ENCODE measurements at regions not wholly inside any gene's neighbourhood (a gene's known extent, or its start where the extent isn't known, plus 50 kb on each side); places are given as distances from the start of the nearest gene placed in this dataset.

DNA sequence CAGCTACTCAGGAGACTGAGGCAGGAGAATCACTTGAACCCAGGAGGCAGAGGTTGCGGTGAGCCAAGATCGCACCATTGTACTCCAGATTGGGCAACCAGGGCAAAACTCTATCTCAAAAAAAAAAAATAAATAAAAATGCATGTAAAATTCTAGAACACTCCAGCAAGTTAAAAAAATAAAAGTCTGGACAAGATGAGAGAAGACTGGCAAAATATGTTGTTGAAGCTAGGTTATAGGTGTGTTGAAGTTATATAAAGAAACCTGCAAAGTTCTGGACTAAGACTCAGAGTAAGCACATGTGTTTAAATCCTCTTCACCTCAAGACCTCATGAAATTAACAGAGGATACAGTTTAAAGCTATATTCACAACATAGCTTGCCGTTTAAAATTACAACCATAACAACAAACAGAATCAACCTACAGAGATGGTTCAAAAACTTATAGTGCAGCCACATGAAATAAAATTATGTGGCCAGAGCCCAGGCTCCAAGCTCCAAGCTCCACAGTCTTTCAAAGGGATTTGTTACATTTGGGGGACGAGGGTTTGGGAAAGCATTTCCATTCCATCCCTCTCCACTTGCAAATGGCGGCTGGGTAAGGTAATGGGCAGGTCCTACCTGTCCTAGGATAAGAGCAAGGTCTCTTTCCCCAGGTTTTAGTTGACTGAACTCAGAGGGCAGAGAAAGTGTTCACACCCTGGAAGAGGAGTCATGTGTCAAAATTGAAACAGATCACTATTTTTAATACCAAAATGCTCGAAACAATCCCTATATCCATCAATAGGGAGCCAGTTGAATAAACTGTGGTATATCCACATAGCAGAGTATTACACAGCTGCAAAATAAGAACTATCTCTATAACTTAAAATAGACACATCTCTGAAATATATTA is 59.9 kb upstream of the MYCN start:
- Histone ChIP-seq H3K4me1 (ENCODE audit: insufficient read depth, low read length) (peaks cover 5% of the 10 kb centered on the region; the same call in 1 of the 2 replicates), H3K4me3 (ENCODE audit: low read length) (no peak overlapping the region), H3K36me3 (ENCODE audit: insufficient read depth, low read length) (no peaks in the 10 kb centered on the region), H3K27me3 (ENCODE audit: insufficient read depth, low read length) (no peaks in the 10 kb centered on the region), H3K9ac (ENCODE audit: low read depth, low read length) (no peak overlapping the region), H3K27ac (ENCODE audit: low read depth, low read length) (no peak overlapping the region), H3K9me3 (ENCODE audit: insufficient read depth, low read depth, low read length) (0 out of 2 replicates have a peak, but pooled peaks cover 5% of the 10 kb centered on the region)
- WGBS = 90% methylated on average over 4 of the region's 6 CpGs

GRCh38 chr2:15881120-15881433 is 59.3 kb upstream of the MYCN start:
- no peak overlapping the region for H3K9ac ChIP-seq (ENCODE audit: low read depth, low read length)
- H3K27me3 ChIP-seq (ENCODE audit: insufficient read depth, low read length) = no peaks in the 10 kb centered on the region
- 0 out of 2 replicates have a peak, but pooled peaks cover 5% of the 10 kb centered on the region for H3K9me3 ChIP-seq (ENCODE audit: insufficient read depth, low read depth, low read length)
- H3K36me3 ChIP-seq (ENCODE audit: insufficient read depth, low read length) = no peaks in the 10 kb centered on the region
- H3K27ac ChIP-seq (ENCODE audit: low read depth, low read length) = no peak overlapping the region
- peaks cover 5% of the 10 kb centered on the region; the same call in 1 of the 2 replicates for H3K4me1 ChIP-seq (ENCODE audit: insufficient read depth, low read length)
- WGBS = 80% methylated on average over 7 of the region's 7 CpGs
- no peak overlapping the region for H3K4me3 ChIP-seq (ENCODE audit: low read length)

- Histone ChIP-seq H3K27ac (ENCODE audit: low read depth, low read length) (no peak overlapping the region), H3K9ac (ENCODE audit: low read depth, low read length) (no peak overlapping the region), H3K4me1 (ENCODE audit: insufficient read depth, low read length) (peaks cover 5% of the 10 kb centered on the region; the same call in 1 of the 2 replicates), H3K4me3 (ENCODE audit: low read length) (no peak overlapping the region), H3K27me3 (ENCODE audit: insufficient read depth, low read length) (no peaks in the 10 kb centered on the region), H3K36me3 (ENCODE audit: insufficient read depth, low read length) (no peaks in the 10 kb centered on the region), H3K9me3 (ENCODE audit: insufficient read depth, low read depth, low read length) (0 out of 2 replicates have a peak, but pooled peaks cover 5% of the 10 kb centered on the region)
- 75% methylated on average over 1 of the region's 2 CpGs for WGBS
Observed at GRCh38 chr2:15881676-15882075, 58.7 kb upstream of the MYCN start.

- no peak overlapping the region for H3K27ac ChIP-seq (ENCODE audit: low read depth, low read length)
- no peaks in the 10 kb centered on the region for H3K36me3 ChIP-seq (ENCODE audit: insufficient read depth, low read length)
- no peaks in the 10 kb centered on the region for H3K27me3 ChIP-seq (ENCODE audit: insufficient read depth, low read length)
- no peaks in the 10 kb centered on the region for H3K9me3 ChIP-seq (ENCODE audit: insufficient read depth, low read depth, low read length)
- WGBS = 92% methylated on average over 5 of the region's 5 CpGs
- peaks cover 5% of the 10 kb centered on the region; the same call in 1 of the 2 replicates for H3K4me1 ChIP-seq (ENCODE audit: insufficient read depth, low read length)
- no peak overlapping the region for H3K9ac ChIP-seq (ENCODE audit: low read depth, low read length)
- no peak overlapping the region for H3K4me3 ChIP-seq (ENCODE audit: low read length)
Observed at GRCh38 chr2:15882761-15883497, 57.4 kb upstream of the MYCN start.

DNA sequence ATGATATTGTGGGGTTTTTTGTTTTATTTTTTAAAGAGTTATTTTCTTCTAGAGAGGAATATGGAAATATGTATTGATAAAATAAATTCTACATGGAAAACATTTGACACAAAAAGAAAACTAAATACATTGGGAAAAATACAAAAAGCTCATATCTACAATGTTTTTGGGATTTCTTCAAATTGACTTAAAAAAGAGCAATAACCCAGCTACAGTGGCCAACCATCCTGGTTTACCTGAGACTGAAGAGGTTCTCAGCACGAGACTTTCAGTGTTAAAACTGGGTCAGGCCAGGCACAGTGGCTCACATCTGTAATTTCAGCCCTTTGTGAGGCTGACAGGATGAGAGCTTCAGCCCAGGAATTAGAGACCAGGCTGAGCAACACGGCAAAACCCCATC is 56.7 kb upstream of the MYCN start:
- no peak overlapping the region for H3K4me3 ChIP-seq (ENCODE audit: low read length)
- WGBS = 83% methylated on average over 2 of the region's 2 CpGs
- H3K27me3 ChIP-seq (ENCODE audit: insufficient read depth, low read length) = no peaks in the 10 kb centered on the region
- H3K4me1 ChIP-seq (ENCODE audit: insufficient read depth, low read length) = peaks cover 5% of the 10 kb centered on the region; the same call in 1 of the 2 replicates
- no peaks in the 10 kb centered on the region for H3K9me3 ChIP-seq (ENCODE audit: insufficient read depth, low read depth, low read length)
- no peak overlapping the region for H3K9ac ChIP-seq (ENCODE audit: low read depth, low read length)
- no peak overlapping the region for H3K27ac ChIP-seq (ENCODE audit: low read depth, low read length)
- H3K36me3 ChIP-seq (ENCODE audit: insufficient read depth, low read length) = no peaks in the 10 kb centered on the region

DNA sequence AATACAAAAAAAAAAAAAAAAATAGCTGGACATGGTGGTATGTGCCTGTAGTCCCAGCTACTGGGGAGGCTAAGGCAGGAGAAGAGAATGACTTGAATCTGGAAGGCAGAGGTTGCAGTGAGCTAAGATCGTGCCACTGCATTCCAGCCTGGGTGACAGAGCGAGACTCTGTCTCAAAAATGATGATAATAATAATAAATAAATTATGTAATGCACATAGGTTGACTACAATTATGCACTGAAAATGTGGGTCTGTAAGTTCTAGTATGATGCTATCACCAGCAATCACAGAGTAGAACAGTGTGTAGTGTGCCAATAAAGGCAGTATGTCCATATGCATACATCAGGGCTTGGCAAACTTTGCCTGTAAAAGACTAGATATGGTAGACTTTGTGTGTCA is 55.6 kb upstream of the MYCN start:
- H3K4me1 ChIP-seq (ENCODE audit: insufficient read depth, low read length) = peaks cover 5% of the 10 kb centered on the region; the same call in 1 of the 2 replicates
- H3K27ac ChIP-seq (ENCODE audit: low read depth, low read length) = no peak overlapping the region
- no peak overlapping the region for H3K4me3 ChIP-seq (ENCODE audit: low read length)
- H3K9ac ChIP-seq (ENCODE audit: low read depth, low read length) = no peak overlapping the region
- WGBS = 83% methylated on average over 1 of the region's 2 CpGs
- no peaks in the 10 kb centered on the region for H3K36me3 ChIP-seq (ENCODE audit: insufficient read depth, low read length)
- no peaks in the 10 kb centered on the region for H3K27me3 ChIP-seq (ENCODE audit: insufficient read depth, low read length)
- H3K9me3 ChIP-seq (ENCODE audit: insufficient read depth, low read depth, low read length) = no peaks in the 10 kb centered on the region

DNA sequence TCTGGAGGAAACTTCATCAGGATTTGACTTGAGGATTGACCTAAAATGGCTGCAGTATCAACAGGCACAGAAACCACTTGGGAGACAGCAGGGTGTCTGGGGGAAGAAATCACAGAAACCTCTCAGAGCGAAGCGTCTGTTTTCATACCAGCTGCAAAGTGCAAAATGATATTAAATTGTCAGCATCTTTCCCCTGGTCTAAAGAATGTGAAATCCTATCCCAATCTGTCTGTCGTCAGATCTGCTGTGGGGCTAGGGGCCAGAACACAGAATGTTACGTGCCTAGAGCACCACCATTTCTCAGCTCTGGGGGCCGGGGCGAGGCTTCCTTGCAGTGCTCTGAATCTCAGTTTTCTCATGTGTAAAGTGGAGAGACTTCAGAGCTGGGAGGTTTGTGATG is 54.1 kb upstream of the MYCN start:
- Histone ChIP-seq H3K9ac (ENCODE audit: low read depth, low read length) (no peak overlapping the region), H3K27me3 (ENCODE audit: insufficient read depth, low read length) (no peaks in the 10 kb centered on the region), H3K4me3 (ENCODE audit: low read length) (no peak overlapping the region), H3K27ac (ENCODE audit: low read depth, low read length) (no peak overlapping the region), H3K4me1 (ENCODE audit: insufficient read depth, low read length) (peaks cover 6% of the 10 kb centered on the region), H3K9me3 (ENCODE audit: insufficient read depth, low read depth, low read length) (no peaks in the 10 kb centered on the region), H3K36me3 (ENCODE audit: insufficient read depth, low read length) (no peaks in the 10 kb centered on the region)
- WGBS = 90% methylated on average over 6 of the region's 6 CpGs

DNA sequence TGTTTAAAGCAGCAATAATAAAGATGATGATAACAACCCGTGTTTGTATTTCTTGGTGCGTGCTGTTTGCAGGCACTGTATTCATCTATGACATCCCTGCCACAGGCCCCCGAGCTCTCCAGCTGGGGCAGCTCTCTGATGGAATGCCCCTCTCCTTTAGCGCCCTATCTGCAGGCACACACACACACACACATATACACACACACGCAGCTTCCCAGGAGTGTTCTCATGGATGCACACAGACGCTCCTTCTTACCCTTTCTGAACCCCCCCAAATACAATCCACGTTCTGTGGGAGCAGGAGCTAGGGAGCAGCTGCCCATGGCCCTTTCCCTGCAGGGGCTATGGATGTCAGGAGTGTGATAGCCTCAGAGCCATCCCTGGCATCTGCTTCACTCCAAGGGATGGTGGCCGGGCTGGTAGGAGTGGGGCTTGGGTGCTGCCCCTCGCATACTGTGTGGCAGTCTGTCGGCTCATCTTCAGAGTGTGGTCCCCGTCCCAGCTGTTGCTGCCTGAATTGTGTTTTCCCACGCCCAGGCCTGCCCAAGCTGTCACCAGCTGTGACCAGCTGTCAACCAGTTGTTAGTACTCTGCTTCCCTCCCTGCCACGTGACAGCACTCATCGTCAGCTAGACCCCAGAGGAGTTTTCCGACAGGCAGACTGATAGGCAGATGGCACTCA is 50.8 kb upstream of the MYCN start:
- no peaks in the 10 kb centered on the region for H3K9me3 ChIP-seq (ENCODE audit: insufficient read depth, low read depth, low read length)
- no peaks in the 10 kb centered on the region for H3K36me3 ChIP-seq (ENCODE audit: insufficient read depth, low read length)
- no peak overlapping the region for H3K9ac ChIP-seq (ENCODE audit: low read depth, low read length)
- no peak overlapping the region for H3K4me3 ChIP-seq (ENCODE audit: low read length)
- 77% methylated on average over 15 of the region's 15 CpGs for WGBS
- peaks cover 25% of the 10 kb centered on the region for H3K4me1 ChIP-seq (ENCODE audit: insufficient read depth, low read length)
- no peak overlapping the region for H3K27ac ChIP-seq (ENCODE audit: low read depth, low read length)
- H3K27me3 ChIP-seq (ENCODE audit: insufficient read depth, low read length) = no peaks in the 10 kb centered on the region

GRCh38 chr2:15890124-15890754 is 50.1 kb upstream of the MYCN start:
- Histone ChIP-seq H3K27me3 (ENCODE audit: insufficient read depth, low read length) (no peaks in the 10 kb centered on the region), H3K9ac (ENCODE audit: low read depth, low read length) (no peak overlapping the region), H3K4me1 (ENCODE audit: insufficient read depth, low read length) (peaks cover 29% of the 10 kb centered on the region), H3K36me3 (ENCODE audit: insufficient read depth, low read length) (no peaks in the 10 kb centered on the region), H3K9me3 (ENCODE audit: insufficient read depth, low read depth, low read length) (no peaks in the 10 kb centered on the region), H3K4me3 (ENCODE audit: low read length) (no peak overlapping the region), H3K27ac (ENCODE audit: low read depth, low read length) (no peak overlapping the region)
- 83% methylated on average over 18 of the region's 18 CpGs for WGBS

All from HUES64 (cell line).